ENCODE measurements at regions not wholly inside any gene's neighbourhood (a gene's known extent, or its start where the extent isn't known, plus 50 kb on each side); places are given as distances from the start of the nearest gene placed in this dataset.
"Not testable (repeated sequence)": the region's sequence is repeated elsewhere in the genome, so short reads cannot be mapped to it uniquely, and the experiment has no call there.

GRCh38 chr10:7056216-7056615 lies 354.6 kb downstream of the SFMBT2 start:
- no peak for DNase-seq

DNA sequence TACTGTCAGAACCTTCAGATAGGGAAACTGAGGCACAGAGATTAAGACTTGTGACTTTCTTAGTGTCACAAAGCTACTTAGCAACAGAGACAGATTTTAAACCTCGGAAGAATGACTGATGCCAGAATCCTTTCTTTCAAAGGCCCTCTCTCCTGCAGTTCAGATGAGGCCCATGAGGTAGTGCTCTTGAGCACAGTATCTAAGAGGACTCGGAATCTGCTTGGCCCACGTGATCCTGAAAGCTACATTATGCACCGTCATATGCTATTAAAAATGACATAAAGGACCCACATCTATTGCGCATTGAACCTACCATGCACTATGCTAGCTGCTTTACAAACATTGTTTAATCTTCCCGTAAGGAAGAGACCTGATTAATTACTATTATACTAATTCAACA lies 355.9 kb downstream of the SFMBT2 start:
- DNase-seq = no peak

GRCh38 chr10:7053195-7053594 lies 357.6 kb downstream of the SFMBT2 start:
- DNase-seq = no peak

- DNase-seq = not testable (repeated sequence)
Measured at GRCh38 chr10:7050024-7050423, 360.8 kb downstream of the SFMBT2 start.

DNA sequence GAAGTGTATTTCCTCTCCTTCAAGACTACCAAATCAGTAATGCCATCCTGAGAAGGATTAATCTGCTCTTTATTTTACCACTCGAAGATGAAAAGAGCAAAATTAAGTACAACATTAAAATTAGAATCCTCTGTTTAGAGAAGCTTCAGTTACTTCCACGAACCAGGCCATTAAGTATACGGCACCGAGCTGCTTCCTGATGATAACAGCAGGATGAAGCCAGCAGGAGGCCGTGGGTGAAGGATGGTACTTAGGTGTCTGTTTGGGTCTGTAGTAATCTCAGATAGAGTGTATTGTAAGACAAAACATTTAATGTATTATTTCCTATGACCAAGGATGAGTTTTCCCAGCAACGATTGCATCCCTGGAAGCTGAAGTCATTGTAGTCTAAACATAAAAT lies 362.8 kb downstream of the SFMBT2 start:
- DNase-seq = no peak

- DNase-seq = no peak
Measured at GRCh38 chr10:7046615-7047014, 364.2 kb downstream of the SFMBT2 start.

DNA sequence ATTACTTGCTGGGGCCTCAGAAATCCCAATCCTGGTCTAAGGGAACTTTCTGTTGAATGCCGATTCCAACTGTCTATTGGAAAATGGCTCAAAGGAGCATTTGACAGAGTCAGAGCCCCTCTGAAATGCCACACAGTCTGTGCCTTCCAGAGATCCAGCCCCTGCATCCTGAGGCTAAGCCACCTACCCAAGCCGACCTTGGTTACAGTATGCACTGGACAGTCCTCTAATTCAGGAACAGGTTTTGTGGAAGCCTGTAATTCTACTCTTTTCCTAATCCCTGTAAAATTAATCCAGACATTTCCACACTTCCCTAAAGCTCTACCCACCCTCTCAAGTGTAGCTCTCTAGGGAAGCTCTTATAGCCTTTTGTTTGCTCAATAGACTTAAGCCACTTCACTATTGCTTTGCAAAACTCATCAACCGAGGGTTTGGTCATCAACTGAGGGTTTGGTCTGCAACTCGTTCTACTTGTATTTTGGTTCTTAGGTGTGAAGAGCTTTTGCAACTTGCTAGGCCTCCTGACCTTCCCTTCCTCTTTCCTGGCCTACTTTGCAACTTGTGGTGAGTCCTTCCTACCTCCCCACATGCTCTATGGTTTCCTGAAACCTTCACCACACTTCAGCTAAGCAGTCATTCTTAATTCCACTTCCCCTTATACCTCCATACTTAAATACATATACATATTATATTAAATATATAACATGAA lies 364.8 kb downstream of the SFMBT2 start:
- DNase-seq = peak; percentile 57

DNA sequence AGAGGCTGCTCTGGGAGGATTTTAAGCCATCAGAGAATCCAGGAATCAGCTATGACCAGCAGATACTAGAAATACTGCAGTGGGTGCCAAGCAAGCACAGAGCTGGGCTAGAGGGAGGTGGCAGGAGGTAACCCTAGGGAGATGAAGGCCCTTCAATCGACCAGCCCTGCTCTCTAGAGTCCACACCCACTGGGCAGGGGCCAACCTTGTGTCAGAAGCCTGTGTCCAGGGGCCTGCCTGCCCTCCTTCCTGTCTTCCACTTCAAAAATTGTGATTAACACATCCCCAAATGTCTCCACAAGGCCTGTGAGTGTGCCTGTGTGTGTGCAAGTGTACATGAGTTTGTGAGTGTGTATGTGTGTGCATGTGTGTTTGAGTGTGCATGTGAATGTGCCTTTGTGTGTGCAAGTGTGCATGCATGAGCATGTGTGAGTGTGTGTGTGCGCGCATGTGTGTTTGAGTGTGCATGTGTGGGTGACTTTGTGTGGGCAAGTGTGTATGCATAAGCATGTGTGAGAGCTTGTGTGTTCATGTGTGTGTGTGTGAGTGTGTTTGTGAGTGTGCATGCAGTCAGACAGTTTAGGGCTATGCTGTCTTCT lies 367.7 kb downstream of the SFMBT2 start:
- no peak for DNase-seq

DNA sequence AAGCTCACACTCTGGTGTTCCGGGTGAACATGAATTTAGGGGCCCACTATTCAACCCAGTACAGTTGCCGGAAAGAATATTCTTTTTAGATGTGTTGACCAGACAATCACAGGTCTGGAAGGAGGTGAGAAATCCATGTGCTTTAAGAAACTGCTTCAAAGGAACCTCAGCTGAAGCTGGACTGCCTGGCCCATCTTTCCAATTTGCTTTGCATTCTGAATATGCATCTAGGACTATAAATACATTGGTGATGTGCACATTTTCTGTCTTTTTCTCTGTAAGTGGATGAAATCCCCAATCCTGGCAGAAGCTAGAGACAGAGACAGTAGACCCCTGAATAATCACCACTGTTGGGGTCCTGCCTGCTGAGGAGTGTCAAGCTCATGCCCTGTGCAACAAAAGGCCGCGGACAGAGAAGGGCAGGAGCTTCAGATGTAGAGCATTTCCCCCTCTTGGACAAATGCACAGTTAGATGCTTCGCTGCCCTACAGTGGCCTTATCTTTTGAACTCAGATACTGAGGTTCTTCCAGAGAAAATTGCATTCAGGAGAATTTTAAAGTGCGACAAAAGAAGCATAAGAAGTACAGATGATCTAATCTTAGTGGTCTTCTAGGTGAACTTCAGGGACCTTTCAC lies 368.3 kb downstream of the SFMBT2 start:
- no peak for DNase-seq

DNA sequence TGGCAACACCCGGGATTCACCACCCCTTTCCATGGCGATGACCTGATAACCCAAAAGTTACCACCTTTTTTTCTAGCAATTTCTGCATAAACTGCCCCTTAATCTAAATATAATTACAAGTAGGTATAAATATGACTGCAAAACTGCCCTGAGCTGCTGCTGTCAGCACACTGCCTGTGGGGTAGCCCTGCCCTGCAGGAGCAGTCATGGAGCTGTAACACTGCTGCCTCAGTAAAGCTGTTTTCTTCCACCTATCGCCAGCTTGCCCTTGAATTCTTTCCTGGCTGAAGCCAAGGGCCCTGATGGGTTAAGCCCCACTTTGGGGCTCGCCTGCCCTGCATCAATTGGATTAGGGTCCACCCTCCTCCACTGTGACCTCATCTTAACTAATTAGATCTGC lies 368.8 kb downstream of the SFMBT2 start:
- DNase-seq = no peak

DNA sequence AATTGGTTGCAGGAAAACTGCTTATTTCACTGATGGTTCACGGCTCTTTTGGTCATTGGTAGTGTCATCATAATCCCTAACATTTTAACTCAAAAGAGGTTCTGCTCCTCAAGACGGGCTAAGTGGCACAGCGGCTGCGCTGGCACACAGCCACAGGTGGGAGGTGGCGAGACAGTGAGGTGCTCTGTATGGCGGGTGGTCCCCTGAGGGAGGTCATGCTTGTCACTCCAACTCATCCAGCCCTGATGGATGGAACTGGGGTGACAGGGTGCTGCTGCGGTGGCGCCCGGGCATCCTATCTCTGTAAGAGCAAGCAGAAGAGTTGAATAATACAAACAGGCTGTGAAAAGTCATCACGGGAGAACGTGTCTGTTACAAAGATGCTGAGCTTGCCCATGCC lies 370.2 kb downstream of the SFMBT2 start:
- DNase-seq = no peak

GRCh38 chr10:7039859-7040258 lies 371.0 kb downstream of the SFMBT2 start:
- no peak for DNase-seq

DNA sequence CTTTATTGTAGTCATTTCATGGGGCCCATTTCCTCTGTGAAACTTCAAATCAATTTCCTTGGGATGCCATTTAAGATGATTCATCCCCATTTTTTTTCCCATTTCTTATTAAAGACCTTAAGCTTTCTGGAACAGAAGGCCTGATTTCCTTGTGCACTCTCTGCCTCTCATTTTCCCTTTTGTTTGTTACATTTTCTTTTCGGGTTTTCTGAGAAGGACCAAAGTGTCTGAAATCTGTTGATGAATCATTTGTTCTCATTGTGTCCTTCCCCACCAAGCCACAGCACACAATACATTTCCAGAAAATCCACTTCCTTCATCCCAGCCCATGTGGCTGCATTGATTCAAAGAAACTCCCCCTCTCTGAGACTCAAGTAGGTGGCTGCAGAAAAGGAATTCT lies 372.4 kb downstream of the SFMBT2 start:
- DNase-seq = no peak

DNA sequence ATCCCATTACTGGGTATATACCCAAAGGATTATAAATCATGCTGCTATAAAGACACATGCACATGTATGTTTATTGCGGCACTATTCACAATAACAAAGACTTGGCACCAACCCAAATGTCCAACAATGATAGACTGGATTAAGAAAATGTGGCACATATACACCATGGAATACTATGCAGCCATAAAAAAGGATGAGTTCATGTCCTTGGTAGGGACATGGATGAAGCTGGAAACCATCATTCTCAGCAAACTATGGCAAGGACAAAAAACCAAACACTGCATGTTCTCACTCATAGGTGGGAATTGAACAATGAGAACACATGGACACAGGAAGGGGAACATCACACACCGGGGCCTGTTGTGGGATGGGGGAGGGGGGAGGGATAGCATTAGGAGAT lies 373.4 kb downstream of the SFMBT2 start:
- not testable (repeated sequence) for DNase-seq

GRCh38 chr10:7036951-7037350 lies 373.9 kb downstream of the SFMBT2 start:
- no peak for DNase-seq

DNA sequence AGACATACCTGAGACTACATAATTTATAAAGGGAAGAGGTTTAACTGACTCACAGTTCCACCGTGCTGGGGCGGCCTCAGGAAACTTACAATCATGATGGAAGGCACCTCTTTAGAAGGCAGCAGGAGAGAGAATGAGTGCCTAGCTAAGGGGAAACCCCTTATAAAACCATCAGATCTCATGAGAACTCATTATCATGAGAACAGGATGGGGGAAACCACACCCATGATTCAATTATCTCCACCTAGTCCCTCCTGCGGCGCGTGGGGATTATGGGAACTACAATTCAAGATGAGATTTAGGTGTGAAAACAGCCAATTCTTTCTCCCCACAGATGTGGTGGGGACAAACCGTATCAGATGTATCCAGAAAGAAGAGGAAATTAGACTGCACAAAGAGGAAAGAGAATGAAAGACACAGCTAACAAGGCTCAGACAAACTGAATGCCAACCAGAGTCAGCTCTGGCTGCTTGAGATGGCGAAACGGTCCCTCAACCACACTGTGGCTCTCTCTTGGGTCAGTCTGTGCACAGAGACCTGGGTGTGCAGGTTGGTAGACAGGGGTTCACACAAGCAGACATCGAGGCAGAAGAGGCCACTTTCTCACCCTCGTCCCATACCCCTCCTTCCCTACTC lies 375.6 kb downstream of the SFMBT2 start:
- peak; percentile 37 for DNase-seq

DNA sequence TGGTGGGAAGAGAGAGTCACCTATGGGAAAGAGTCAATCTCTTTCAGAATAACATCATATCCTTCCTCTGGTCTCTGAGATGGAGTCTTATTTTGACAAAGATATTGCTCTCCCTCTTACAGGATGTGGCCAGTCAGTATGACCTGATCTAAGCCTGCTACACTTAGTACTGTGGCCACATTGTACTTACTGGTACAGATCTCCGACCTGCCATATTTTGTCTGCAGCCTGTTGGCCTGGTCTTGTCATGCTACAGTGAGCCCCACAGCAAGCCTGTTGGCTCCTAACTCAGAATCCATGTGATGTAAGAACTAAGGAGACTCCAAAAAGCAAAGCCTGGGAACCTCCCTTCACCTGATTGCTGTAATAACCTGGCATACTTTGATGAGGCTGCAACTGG lies 377.8 kb downstream of the SFMBT2 start:
- no peak for DNase-seq

DNA sequence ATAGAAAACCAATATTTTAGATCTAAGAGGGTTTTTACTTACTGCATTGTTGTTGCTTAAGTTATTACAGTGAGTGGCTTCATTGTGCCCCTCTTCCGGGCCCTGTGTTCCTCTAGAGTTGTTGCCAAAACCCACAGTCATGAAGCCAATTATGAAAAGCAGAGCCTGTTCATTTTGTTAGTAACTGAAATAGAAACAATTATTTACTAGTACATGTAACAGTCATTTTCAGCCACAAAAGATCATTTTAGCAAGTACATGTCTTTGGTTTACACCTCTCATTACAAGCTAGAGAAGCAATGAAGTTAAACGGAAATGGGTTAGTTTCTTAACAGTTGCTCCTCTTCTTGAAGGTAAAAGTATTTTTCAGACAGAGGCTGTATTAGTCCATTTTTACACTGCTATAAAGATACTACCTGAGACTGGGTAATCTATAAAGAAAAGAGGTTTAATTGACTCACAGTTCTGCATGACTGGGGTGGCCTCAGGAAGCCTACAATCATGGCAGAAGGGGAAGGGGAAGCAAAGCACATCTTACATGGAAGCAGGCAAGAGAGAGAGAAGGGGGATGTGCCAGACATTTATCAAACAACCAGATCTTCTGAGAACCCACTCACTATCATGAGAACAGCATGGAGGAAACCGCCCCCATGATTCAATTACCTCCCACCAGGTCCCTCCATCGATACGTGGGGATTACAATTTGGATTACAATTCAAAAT lies 380.5 kb downstream of the SFMBT2 start:
- peak; percentile 52 for DNase-seq

DNA sequence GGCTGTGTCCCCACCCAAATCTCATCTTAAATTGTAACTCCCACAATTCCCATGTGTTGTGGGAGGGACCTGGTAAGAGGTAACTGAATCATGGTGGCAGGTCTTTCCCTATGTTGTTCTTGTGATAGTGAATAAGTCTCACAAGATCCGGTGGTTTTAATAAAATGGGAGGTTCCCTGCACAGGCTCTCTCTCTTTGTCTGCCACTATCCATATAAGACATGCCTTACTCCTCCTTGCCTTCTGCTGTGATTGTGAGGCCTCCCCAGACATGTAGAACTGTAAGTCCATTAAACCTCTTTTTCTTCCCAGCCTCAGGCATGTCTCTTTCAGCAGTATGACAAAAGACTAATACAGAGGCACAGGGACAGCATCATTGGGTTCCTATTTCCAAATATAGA lies 381.2 kb downstream of the SFMBT2 start:
- DNase-seq = no peak

- DNase-seq = no peak
Measured at GRCh38 chr10:7028809-7029166, 382.0 kb downstream of the SFMBT2 start.

GRCh38 chr10:7027913-7028808 lies 382.7 kb downstream of the SFMBT2 start:
- peak; percentile 30 for DNase-seq

- DNase-seq = no peak
Measured at GRCh38 chr10:7027237-7027912, 383.5 kb downstream of the SFMBT2 start.
